AG08396 (cell line): ENCODE measurements at regions not wholly inside any gene's neighbourhood (a gene's known extent, or its start where the extent isn't known, plus 50 kb on each side); places are given as distances from the start of the nearest gene placed in this dataset.
"Not testable (repeated sequence)": the region's sequence is repeated elsewhere in the genome, so short reads cannot be mapped to it uniquely, and the experiment has no call there.

Experiments used
- DNase-seq: peaks from one replicate; pipeline ENCODE4 v3.0.0; 2012; ENCODE audit warnings: low spot score, mixed read lengths

GRCh38 chr1:208465786-208466590, 221.8 kb upstream of the PLXNA2 start:
- no peak for DNase-seq

DNA sequence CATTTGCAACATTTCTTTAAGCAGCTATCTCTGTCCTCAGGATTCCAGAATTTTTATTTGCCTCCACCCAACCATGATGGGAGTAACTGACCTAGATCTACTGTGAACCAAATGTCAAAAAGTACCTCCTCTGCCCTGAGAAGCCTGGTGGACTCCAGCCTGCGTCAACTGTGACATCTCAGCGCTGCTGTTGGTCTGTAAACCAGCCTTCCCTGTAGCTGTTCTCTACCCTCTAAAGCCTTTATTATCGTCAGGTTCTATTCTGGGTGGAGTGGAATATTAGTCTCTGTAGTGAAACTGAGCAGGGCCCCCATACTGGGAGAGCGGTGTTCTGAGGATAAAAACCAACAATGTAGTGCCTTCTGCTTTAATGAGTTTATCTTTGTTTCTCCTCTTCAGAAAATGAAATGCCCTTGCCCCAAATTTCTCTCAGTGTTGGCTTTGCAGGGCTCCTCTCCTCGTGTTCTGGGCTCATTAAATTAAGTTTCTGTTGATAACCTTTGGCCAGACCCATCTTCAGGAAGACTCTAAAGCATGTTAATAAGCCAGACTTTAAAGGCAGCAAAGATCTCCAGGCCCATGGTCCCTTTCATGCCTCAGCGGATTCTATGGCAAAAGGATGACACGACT, 223.1 kb upstream of the PLXNA2 start:
- DNase-seq: no peak

DNA sequence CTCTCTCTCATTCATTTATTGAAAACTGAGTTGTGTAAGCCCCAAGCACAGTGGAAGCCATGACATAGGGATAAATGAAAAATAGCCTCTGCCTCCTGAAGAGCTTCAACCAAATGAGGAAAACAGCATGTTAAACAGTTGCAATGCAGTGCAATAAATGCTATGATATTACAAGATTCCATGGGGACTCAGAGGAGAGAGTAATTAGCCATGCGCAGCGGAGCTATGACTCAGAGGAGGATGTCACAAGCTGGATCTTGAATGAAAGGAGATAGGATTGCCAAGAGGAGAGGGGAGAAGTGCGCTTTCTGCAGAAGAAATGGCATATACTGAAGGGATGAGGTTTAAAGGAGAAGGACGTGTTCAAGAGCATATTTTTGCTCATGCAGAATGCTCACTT, 231.3 kb upstream of the PLXNA2 start:
- DNase-seq: peak; percentile 51

DNA sequence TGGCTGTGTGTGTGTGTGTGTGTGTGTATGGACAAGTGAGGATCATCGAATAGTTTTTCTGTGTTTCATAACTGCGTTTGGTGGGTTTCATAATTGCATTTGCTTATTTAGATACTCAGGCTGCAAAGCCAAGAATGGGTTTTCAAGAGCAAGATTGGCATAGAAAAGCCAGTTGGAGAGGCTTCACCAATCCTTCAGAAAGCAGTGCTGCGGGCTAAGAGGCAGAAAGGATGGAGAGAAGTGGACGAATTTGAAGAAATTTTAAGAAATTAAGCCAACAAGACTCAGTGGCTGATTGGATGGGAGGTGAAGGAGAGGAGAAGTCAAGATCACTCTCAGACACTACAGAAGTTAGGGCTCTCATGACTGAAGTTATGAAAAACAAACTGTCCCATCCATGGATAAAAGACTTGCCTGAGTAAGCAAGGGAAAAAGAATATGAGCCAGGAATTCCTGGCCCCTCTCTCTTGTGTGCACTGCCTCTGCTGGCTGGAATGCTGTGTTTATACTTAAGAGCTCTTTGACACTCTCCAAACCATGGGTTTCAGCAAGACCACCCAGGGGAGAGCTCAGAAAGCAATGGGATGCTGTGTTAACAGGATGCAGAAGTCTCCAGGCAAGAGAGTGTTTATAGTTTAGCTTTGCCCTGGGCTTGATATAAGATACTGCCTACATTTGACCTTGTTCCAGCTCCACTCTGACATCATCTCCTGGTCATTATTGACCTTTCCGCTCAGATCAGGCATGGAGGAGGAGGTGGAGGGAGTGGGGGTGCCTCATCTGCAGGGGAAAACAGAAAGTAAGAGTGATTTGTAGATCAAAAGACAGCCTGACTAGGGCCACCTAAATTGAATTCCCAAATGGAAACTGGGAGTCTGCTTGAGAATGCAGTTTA, 232.0 kb upstream of the PLXNA2 start:
- peak; percentile 41 for DNase-seq

DNA sequence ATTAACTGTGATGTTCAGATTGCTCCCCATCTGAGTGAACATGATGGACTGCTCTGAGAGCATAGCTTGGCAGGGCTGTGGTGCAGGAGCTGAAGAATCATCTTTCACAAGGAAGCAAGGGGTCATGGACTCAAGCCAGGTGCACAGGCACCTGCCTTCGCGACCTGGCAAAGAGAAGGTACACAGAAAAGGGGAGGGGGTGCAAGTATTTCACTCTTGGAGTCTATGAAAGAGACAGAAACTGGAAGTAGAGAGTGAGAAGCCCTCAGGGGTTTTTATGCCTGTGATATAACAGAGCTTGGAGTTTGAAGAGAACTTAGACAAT, 232.6 kb upstream of the PLXNA2 start:
- DNase-seq: no peak

DNA sequence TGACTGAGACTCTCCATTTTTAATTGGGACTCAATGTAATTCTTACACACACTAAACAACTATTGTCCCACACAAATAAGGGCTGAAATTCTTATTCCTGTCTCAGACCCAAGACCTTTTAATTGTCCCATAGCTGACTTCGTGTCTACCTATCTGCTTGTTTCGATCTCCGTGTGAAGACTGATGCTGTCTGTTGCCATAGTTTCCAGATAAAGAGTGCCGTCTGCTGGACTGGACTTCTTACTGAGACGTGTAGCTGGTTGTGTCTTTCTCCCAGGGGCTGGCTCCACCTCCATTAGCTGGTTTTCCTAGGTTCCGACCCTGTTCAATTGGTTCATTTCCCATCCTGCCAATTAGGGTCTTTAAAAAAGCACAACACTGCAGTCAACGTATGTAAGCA, 235.3 kb upstream of the PLXNA2 start:
- DNase-seq: no peak

- no peak for DNase-seq
Measured at GRCh38 chr1:208485512-208485911, 241.3 kb upstream of the PLXNA2 start.

GRCh38 chr1:208486677-208487076, 242.5 kb upstream of the PLXNA2 start:
- no peak for DNase-seq

DNA sequence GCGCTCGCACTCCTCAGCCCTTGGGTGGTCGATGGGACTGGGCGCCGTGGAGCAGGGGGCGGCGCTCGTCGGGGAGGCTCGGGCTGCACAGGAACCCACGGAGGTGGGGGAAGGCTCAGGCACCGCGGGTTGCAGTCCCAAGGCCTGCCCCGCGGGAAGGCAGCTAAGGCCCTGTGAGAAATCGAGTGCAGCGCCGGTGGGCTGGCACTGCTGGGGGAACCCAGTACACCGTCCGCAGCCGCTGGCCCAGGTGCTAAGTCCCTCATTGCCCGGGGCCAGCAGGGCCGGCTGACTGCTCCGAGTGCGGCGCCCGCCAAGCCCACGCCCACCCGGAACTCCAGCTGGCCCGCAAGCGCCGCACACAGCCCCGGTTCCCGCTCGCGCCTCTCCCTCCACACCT, 244.2 kb upstream of the PLXNA2 start:
- not testable (repeated sequence) for DNase-seq

GRCh38 chr1:208496467-208497371, 252.5 kb upstream of the PLXNA2 start:
- DNase-seq: no peak

DNA sequence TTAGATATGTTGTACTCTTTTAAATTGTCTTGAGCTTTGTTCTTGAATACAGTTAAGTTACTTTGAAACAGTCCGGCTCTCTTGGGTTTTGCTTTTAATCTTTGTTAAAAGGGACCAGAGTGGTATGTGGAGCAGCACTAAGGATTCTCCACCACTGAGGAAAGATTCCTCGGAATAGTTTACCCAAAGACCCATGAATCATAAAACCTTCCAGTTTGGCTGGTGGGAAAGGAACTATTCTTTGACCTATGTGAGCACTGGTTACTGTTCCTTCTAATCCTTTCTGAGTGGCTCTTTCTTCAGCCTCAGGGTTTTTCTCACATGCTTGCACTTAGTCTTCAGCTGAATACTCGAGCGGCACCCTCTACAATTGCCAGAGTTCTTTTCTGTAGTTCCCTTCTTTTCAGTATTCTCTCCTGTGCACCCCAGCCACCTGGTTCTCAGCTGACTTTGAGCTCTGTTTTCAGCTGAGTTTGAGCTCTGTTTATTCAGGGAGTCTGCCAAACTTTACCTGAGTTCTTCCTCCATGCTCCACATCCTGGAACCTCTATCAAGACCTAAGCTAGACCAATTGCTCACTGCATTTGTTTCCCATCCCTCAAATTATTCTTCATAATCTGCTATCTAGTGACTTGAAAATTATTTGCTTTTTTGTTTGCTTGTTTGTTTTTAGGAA, 253.8 kb upstream of the PLXNA2 start:
- no peak for DNase-seq

DNA sequence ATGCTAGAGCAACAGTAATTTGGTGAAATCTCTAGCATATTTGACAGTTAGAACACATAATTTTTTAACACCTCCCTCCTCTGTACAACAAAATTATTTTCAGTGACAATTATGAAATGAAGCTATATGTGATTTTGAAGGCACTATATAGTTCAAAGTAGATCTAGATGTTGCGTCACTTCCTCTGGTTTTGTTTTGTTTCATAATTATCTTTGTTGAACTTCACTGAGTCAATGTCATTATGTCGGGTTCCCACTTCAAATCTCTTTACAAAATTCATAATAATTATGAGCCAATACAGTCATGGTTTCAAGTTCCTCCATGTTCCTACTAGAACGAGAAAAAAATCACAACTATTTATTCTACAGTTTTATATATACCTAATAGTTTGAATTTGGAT, 254.8 kb upstream of the PLXNA2 start:
- DNase-seq: no peak

GRCh38 chr1:208499601-208500000, 255.4 kb upstream of the PLXNA2 start:
- DNase-seq: no peak

DNA sequence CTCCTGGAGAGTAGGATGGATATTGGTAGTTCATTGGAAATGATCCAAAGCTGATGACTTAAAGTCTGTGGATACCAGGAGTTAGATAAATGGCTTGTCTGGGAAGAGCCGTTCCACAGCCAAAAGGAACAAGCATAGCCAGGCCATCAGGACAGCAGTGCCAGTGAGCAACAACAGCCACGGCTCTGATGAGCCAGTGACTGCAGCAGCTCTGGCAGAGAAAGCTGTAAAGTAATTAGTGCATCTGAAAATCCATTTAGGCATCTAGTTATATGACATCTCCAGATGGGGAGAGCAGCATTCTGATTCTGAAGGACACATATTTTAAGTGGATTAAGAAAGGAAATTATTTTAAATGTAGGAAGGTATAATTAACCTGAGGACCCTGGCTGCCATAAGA, 256.2 kb upstream of the PLXNA2 start:
- DNase-seq: no peak

DNA sequence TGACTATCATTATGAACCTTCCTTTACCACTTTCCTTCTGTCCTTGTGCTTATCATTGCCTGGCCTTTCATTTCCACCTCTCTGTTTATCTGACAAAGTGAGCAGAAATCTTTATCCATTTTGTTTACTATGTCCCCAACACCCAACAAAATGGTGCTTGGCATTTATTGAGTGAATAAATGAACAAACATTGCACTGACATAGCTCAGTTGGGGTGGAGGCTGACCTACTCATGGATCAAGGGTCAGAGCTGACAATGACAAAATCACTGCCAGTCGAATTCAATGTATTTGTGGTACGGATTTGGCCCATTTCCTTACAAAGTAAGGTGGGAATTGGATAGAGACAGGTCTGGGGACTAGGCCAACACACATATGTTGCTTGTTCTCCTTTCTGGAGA, 257.4 kb upstream of the PLXNA2 start:
- no peak for DNase-seq

GRCh38 chr1:208503787-208504186, 259.6 kb upstream of the PLXNA2 start:
- DNase-seq: no peak

GRCh38 chr1:208506812-208507211, 262.6 kb upstream of the PLXNA2 start:
- no peak for DNase-seq

DNA sequence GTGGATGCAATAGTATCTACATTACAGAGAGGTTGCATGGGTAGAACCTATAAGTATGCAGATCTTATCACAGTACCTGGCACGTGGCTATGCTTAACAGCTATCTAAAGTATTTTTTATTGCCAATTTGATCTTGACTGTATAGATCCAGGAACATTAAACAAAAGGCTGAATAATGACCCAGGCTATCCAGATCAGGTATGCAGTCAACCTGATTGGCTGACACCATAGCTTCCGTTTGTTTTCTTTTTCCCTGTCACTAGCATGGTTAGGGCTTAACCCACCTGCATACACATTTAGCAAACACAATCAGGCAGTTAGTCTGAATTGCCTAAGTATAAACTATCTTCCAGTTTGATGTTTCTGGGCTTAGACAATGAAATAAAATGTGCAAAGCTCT, 264.9 kb upstream of the PLXNA2 start:
- no peak for DNase-seq

GRCh38 chr1:208510192-208510952, 266.2 kb upstream of the PLXNA2 start:
- DNase-seq: peak; percentile 29

DNA sequence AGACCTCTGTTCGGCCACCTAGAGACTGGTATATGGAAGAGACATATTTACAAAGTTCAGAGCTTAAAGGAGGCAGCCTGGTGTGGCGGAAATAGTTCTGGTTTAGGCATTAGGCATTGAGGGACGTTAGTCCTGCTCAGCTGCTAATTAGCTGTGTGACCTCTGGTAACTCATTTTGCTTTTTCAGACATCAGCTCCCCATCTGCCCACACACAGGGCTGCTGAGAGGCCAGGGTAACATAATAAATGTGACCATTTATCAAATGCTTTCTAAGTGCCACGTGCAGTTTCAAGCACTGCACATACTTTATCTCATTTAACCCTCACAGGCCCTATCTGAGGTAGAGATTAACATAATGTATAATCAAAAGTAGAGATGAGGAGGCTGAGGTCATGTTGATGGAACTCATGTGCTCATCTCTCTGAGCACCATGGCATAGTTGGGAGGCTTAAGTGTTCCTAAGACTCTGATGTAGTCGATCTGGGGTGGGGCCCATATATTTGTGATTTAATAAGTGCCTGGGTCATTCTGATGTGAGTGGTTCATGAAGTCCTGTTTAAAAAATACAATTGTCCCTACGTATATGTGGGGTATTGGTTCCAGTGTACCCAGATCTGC, 267.2 kb upstream of the PLXNA2 start:
- DNase-seq: no peak
